Psoas muscle (tissue), 7 donors: ENCODE measurements at regions not wholly inside any gene's neighbourhood (a gene's known extent, or its start where the extent isn't known, plus 50 kb on each side); places are given as distances from the start of the nearest gene placed in this dataset.

Experiments used
- ATAC-seq, 4 donors: fragments of 200-7000 bp; cut with Tn5 transposase; one replicate each; pipeline ENCODE4 v1.9.1; 2020; ENCODE audit warnings: moderate library complexity in 3 of 4, mild to moderate bottlenecking in 2 of 4
- DNase-seq, 2 donors: peaks; one replicate each; pipeline ENCODE4 v3.0.0-alpha.2; 2020
- H3K27ac ChIP-seq: fragments of 200-600 bp; one replicate; pipeline ENCODE4 v1.8.0; 2022
- H3K27me3 ChIP-seq, 3 donors: fragments of 200-600 bp in 1 of 3; one replicate each; pipeline versions ENCODE4 v1.6.1 to v1.8.0; 2013 to 2022; ENCODE audit warnings: low read length in 2 of 3, mild to moderate bottlenecking in 2 of 3, moderate library complexity in 1 of 3; ENCODE audit not compliant: insufficient read depth in 3 of 3
- H3K36me3 ChIP-seq, 2 donors: fragments of 200-600 bp in 1 of 2; one replicate each; pipeline versions ENCODE4 v1.6.1 to v1.8.0; 2013 to 2022; ENCODE audit warnings: low read depth in 1 of 2, mild to moderate bottlenecking in 1 of 2, moderate library complexity in 1 of 2; ENCODE audit not compliant: insufficient read depth in 1 of 2
- H3K4me1 ChIP-seq: fragments of 200-600 bp; one replicate; pipeline ENCODE4 v1.8.0; 2022
- H3K4me3 ChIP-seq: fragments of 200-600 bp; one replicate; pipeline ENCODE4 v1.8.0; 2022; ENCODE audit warnings: mild to moderate bottlenecking
- H3K9me3 ChIP-seq: fragments of 200-600 bp; one replicate; pipeline ENCODE4 v1.8.0; 2022
- WGBS, 3 donors: extraction: QIAGEN DNeasy Blood & Tissue Kit; methylation state at CpG; one replicate each; pipeline versions ENCODE4 v1.1.6 to v1.1.7; 2013; 5-methylcytosine and 5-hydroxymethylcytosine counted together
- intact Hi-C, 2 donors: fragments of 100-400 bp; cut with DNase I; formaldehyde crosslinking; loops; one replicate each; pipeline versions ENCODE4 v1.11.0 to v1.14.2; 2022
- TF ChIP-seq, protein P1 (sequence below): fragments of 200-600 bp; IDR thresholded peaks from one replicate; pipeline ENCODE4 v1.8.0; 2022; ENCODE audit warnings: antibody characterized with exemption
- donor health status: healthy with polysubstance abuse.
- donor health status: DM: no; HTN: no; CAD: no; lungs with moderate emphysema.
- donor health status: Bipolar disorder and iron deficiency.
- donor health status: healthy.
- donor health status: DM: yes; HTN: yes; CAD: no.
- donor health status: DM: no; HTN: no; CAD: no.
- donor health status: DM: yes; HTN: yes; CAD: no.

DNA sequence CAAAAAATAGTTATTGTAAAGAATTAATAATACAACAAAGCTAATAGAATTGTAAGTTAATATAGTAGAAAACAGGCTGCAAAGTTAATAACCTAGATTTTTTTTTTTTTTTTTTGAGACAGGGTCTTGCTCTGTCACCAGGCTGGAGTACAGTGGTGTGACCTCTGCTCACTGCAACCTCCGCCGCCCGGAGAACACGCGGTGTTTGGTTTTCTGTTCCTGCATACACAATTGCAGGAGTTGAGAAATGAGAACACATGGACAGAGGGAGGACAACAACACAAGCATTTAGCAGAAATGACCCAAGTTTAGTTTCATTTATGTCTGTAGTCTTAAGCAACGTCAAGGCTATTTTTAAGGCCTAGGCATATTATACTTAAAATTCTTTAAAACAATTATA, 145.9 kb upstream of the PCDH10 start:
- no peak for ATAC-seq
- no peaks in the 10 kb centered on the region for H3K4me1 ChIP-seq

DNA sequence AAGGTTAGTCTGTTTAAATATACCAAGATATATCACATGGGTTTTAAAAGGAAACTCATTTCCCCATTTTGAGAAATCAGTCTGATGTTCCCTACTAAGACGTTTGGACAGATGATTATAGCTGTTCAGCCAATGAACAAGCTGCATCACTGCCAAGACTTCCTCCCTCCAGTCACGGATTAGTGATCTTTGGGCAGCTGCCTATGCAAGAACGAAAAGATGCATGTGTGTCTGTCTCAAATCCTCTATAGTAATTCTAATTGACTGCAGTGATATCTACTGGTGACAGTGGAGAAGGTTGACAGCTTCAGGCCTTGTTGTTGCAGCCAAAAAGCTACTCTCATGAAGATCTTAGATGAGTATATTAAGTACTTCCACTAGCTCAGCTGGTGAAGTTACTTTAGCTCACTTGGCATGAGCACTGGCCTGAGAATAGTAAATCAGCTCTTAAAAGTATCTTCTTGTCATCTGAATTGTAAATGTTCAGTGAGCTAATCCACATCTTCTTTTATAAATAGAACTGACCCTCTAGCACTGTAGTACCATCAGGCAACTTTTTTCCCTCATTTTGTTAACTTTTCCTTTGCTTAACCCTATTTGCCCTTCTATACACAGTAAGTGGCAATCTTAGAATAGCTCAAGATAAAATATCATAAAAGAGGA, 134.5 kb upstream of the PCDH10 start:
- no peak for DNase-seq
- no peak for ATAC-seq
- WGBS, 3 donors = 13 to 22% (median 14%) methylated on average over 3 of the region's 3 CpGs
- Histone ChIP-seq H3K27me3 (no peaks in the 10 kb centered on the region), H3K27ac (no peak overlapping the region), H3K4me1 (no peaks in the 10 kb centered on the region), H3K4me3 (no peak overlapping the region), H3K36me3 (no peaks in the 10 kb centered on the region), H3K9me3 (no peaks in the 10 kb centered on the region)
- intact Hi-C loops = no loop called here
- TF ChIP-seq, protein P1, sequence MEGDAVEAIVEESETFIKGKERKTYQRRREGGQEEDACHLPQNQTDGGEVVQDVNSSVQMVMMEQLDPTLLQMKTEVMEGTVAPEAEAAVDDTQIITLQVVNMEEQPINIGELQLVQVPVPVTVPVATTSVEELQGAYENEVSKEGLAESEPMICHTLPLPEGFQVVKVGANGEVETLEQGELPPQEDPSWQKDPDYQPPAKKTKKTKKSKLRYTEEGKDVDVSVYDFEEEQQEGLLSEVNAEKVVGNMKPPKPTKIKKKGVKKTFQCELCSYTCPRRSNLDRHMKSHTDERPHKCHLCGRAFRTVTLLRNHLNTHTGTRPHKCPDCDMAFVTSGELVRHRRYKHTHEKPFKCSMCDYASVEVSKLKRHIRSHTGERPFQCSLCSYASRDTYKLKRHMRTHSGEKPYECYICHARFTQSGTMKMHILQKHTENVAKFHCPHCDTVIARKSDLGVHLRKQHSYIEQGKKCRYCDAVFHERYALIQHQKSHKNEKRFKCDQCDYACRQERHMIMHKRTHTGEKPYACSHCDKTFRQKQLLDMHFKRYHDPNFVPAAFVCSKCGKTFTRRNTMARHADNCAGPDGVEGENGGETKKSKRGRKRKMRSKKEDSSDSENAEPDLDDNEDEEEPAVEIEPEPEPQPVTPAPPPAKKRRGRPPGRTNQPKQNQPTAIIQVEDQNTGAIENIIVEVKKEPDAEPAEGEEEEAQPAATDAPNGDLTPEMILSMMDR = no peak

More for the DNA sequence above, 145.9 kb upstream of the PCDH10 start:
- intact Hi-C loops = no loop called here
- H3K27ac ChIP-seq = no peak overlapping the region
- H3K9me3 ChIP-seq = no peaks in the 10 kb centered on the region
- TF ChIP-seq, protein P1 = no peak
- H3K4me3 ChIP-seq = no peak overlapping the region
- H3K27me3 ChIP-seq = no peaks in the 10 kb centered on the region
- no peak for DNase-seq
- H3K36me3 ChIP-seq = no peaks in the 10 kb centered on the region
- WGBS, 3 donors = 89 to 97% (median 96%) methylated on average over 6 of the region's 6 CpGs

DNA sequence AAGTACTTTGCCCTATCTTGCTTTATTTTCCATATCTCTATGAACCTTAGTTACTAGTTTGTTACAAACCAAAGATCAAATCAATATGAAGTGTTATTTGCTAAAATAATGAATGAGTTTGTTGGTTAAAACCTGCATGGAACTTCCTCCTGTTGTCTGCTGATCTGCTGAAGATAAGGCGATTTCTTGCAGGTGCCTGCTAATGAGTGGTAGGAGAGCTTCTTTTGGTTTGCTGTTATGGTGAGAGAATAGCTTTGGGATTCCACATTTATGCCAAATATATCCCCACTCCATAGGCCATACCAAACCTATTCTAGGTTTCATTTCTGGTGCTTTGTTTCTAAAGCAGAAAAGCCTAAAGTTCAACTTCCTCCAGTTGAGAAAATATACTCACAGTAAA, 103.8 kb upstream of the PCDH10 start:
- Histone ChIP-seq H3K4me1 (no peaks in the 10 kb centered on the region), H3K36me3 (no peaks in the 10 kb centered on the region), H3K27ac (no peak overlapping the region), H3K9me3 (no peaks in the 10 kb centered on the region), H3K4me3 (no peak overlapping the region), H3K27me3 (no peaks in the 10 kb centered on the region)
- no peak for DNase-seq
- ATAC-seq = no peak
- WGBS, 3 donors = 85 to 96% (median 95%) methylated on average over 1 of the region's 1 CpG
- intact Hi-C loops = no loop called here
- TF ChIP-seq, protein P1 = no peak

DNA sequence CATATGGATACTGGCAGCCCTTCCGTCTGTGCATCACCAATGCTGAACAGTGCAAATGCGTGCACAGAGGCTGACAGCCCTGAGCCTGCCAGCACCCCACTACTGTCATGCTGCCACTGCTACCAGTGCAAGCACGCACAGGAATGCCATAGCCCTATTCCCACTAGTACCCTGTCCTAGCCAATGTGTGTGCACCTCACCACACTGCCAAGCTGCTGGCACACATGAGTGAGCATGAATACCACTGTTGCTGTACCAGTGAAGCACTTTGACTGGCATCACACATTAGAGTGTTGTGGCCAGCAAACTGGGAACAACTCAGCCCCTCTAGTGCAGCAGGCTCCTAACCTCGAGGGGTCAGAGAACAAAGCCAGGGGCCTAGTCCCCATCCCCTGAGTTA, 102.9 kb upstream of the PCDH10 start:
- H3K9me3 ChIP-seq = no peaks in the 10 kb centered on the region
- H3K27ac ChIP-seq = no peak overlapping the region
- no peaks in the 10 kb centered on the region for H3K27me3 ChIP-seq
- H3K4me1 ChIP-seq = no peaks in the 10 kb centered on the region
- WGBS, 3 donors = 82 to 86% (median 86%) methylated on average over 4 of the region's 4 CpGs
- intact Hi-C loops = no loop called here
- no peak for ATAC-seq
- TF ChIP-seq, protein P1 = no peak
- H3K4me3 ChIP-seq = no peak overlapping the region
- no peaks in the 10 kb centered on the region for H3K36me3 ChIP-seq
- DNase-seq = no peak

DNA sequence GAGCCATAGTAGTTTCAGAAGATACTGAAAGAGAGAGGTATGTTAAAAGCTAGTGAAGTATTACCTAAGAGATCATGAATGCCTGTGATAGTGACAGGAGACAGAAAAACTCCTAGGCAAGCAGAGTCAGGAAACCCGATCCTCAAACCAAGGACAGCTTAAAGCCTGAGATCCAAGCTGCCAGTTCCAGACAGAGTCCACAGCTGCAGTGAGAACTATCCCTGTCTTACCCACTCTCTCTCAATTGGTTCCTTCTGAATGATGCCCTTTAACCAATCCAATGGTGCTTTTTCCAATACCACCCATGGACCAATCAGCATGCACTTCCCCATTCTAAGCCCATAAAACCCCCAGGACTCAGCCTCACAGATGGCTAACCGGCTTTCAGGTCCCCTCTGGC, 90.4 kb upstream of the PCDH10 start:
- Histone ChIP-seq H3K9me3 (no peaks in the 10 kb centered on the region), H3K4me1 (no peaks in the 10 kb centered on the region), H3K4me3 (no peak overlapping the region), H3K36me3 (no peaks in the 10 kb centered on the region), H3K27ac (no peak overlapping the region), H3K27me3 (no peaks in the 10 kb centered on the region)
- no peak for DNase-seq
- intact Hi-C loops = no loop called here
- 35 to 45% (median 41%) methylated on average over 2 of the region's 2 CpGs for WGBS, 3 donors
- TF ChIP-seq, protein P1 = no peak
- no peak for ATAC-seq
